ENCODE measurements at regions not wholly inside any gene's neighbourhood (a gene's known extent, or its start where the extent isn't known, plus 50 kb on each side); places are given as distances from the start of the nearest gene placed in this dataset.
"Not testable (repeated sequence)": the region's sequence is repeated elsewhere in the genome, so short reads cannot be mapped to it uniquely, and the experiment has no call there.

- no peak for DNase-seq
These were observed 448.7 kb upstream of the MYT1L start for GRCh38 chr2:2779727-2780126.

GRCh38 chr2:2777876-2778275 lies 446.8 kb upstream of the MYT1L start:
- no peak for DNase-seq

GRCh38 chr2:2777213-2777612 lies 446.1 kb upstream of the MYT1L start:
- DNase-seq = no peak

- no peak for DNase-seq
These were observed 443.9 kb upstream of the MYT1L start for GRCh38 chr2:2775018-2775417.

- DNase-seq = no peak
These were observed 442.6 kb upstream of the MYT1L start for GRCh38 chr2:2773692-2774091.

GRCh38 chr2:2773080-2773479 lies 442.0 kb upstream of the MYT1L start:
- not testable (repeated sequence) for DNase-seq

- no peak for DNase-seq
These were observed 440.8 kb upstream of the MYT1L start for GRCh38 chr2:2771721-2772411.

- DNase-seq = no peak
These were observed 438.7 kb upstream of the MYT1L start for GRCh38 chr2:2769481-2770431.

GRCh38 chr2:2768476-2768875 lies 437.4 kb upstream of the MYT1L start:
- DNase-seq = no peak

- no peak for DNase-seq
These were observed 436.8 kb upstream of the MYT1L start for GRCh38 chr2:2767837-2768236.

- no peak for DNase-seq
These were observed 434.9 kb upstream of the MYT1L start for GRCh38 chr2:2765839-2766495.

GRCh38 chr2:2765176-2765800 lies 434.2 kb upstream of the MYT1L start:
- no peak for DNase-seq

GRCh38 chr2:2764739-2765138 lies 433.7 kb upstream of the MYT1L start:
- DNase-seq = no peak

- no peak for DNase-seq
These were observed 432.9 kb upstream of the MYT1L start for GRCh38 chr2:2764001-2764355.

GRCh38 chr2:2763351-2764000 lies 432.4 kb upstream of the MYT1L start:
- DNase-seq = no peak

GRCh38 chr2:2762913-2763312 lies 431.8 kb upstream of the MYT1L start:
- no peak for DNase-seq

GRCh38 chr2:2762166-2762908 lies 431.3 kb upstream of the MYT1L start:
- DNase-seq = no peak

- no peak for DNase-seq
These were observed 427.8 kb upstream of the MYT1L start for GRCh38 chr2:2758793-2759367.

- no peak for DNase-seq
These were observed 426.7 kb upstream of the MYT1L start for GRCh38 chr2:2757764-2758163.

- DNase-seq = no peak
These were observed 425.8 kb upstream of the MYT1L start for GRCh38 chr2:2756886-2757285.

- no peak for DNase-seq
These were observed 424.9 kb upstream of the MYT1L start for GRCh38 chr2:2755990-2756389.

- DNase-seq = no peak
These were observed 423.9 kb upstream of the MYT1L start for GRCh38 chr2:2754940-2755339.

Measured in NCI-H774 (cell line).